A673 (cell line): ENCODE measurements at regions not wholly inside any gene's neighbourhood (a gene's known extent, or its start where the extent isn't known, plus 50 kb on each side); places are given as distances from the start of the nearest gene placed in this dataset.

Experiments
- BruUV-seq: library from RNA; stranded (reverse); fragments of 400-500 nt; replicated peaks from 2 replicates; lab custom pipeline; 2021; lab: Mats Ljungman, UMichigan
- CTCF ChIA-PET: fragments of 300-600 bp; sonication (Branson Sonifier 250); formaldehyde crosslinking; loops from one replicate; lab custom pipeline; 2022; ENCODE audit warnings: antibody characterized with exemption; lab: Charles Lee
- POLR2A ChIA-PET: fragments of 300-600 bp; sonication (Branson Sonifier 250); formaldehyde crosslinking; loops from one replicate; lab custom pipeline; 2022; ENCODE audit warnings: antibody characterized with exemption; ENCODE audit not compliant: low non-redundant PET; lab: Charles Lee
- DNase-seq: peaks from one replicate; pipeline ENCODE4 v3.0.0-alpha.2; 2015; ENCODE audit warnings: low spot score
- H3K27ac ChIP-seq: fragments of 200-600 bp; sonication (generic); 2 replicates; pipeline ENCODE4 v1.5.1; 2016; ENCODE audit warnings: mixed run types, low read depth, mild to moderate bottlenecking, mixed read lengths, antibody characterized with exemption, low read length; ENCODE audit not compliant: poor library complexity, severe bottlenecking
- H3K27me3 ChIP-seq: fragments of 200-600 bp; sonication (generic); replicated peaks from 2 replicates; pipeline ENCODE4 v1.6.1; 2017; ENCODE audit warnings: mixed run types, low read depth, mild to moderate bottlenecking, mixed read lengths, antibody characterized with exemption, low read length; ENCODE audit not compliant: insufficient read depth, poor library complexity
- H3K36me3 ChIP-seq: fragments of 200-600 bp; sonication (generic); 2 replicates; pipeline ENCODE4 v1.6.1; 2016; ENCODE audit warnings: mixed run types, mild to moderate bottlenecking, mixed read lengths, antibody characterized with exemption, low read length; ENCODE audit not compliant: insufficient read depth, poor library complexity, severe bottlenecking
- H3K4me1 ChIP-seq: fragments of 200-600 bp; sonication (generic); 2 replicates; pipeline ENCODE4 v1.6.1; 2017; ENCODE audit warnings: mixed run types, mild to moderate bottlenecking, mixed read lengths, antibody characterized with exemption, low read length; ENCODE audit not compliant: insufficient read depth, poor library complexity, severe bottlenecking
- H3K4me3 ChIP-seq: fragments of 200-600 bp; sonication (generic); 2 replicates; pipeline ENCODE4 v1.5.1; 2016; ENCODE audit warnings: low read depth, mixed run types, mild to moderate bottlenecking, mixed read lengths, low read length; ENCODE audit not compliant: poor library complexity, severe bottlenecking
- H3K9me3 ChIP-seq: fragments of 200-600 bp; sonication (generic); 2 replicates; pipeline ENCODE4 v1.6.1; 2016; ENCODE audit warnings: mixed run types, low read depth, mild to moderate bottlenecking, mixed read lengths, antibody characterized with exemption, low read length; ENCODE audit not compliant: poor library complexity, severe bottlenecking
- EZH2 ChIP-seq: fragments of 200-600 bp; sonication (generic); IDR thresholded peaks from 2 replicates; pipeline ENCODE4 v1.6.1; 2017; ENCODE audit warnings: borderline replicate concordance, low read depth, mild to moderate bottlenecking, mixed read lengths, antibody characterized with exemption, low read length; ENCODE audit not compliant: poor library complexity, severe bottlenecking
- intact Hi-C: fragments of 100-400 bp; cut with micrococcal nuclease; formaldehyde crosslinking; loops from one replicate; pipeline ENCODE4 v1.10.0; 2022; ENCODE audit not compliant: unreplicated experiment
- TF ChIP-seq, protein P1 (sequence below): fragments of 300-800, 200-600 bp; sonication (generic); conservative IDR thresholded peaks from 2 replicates; pipeline ENCODE4 v1.5.1; 2017; ENCODE audit warnings: low read depth, mild to moderate bottlenecking, antibody characterized with exemption, low read length, moderate library complexity, mixed read lengths

DNA sequence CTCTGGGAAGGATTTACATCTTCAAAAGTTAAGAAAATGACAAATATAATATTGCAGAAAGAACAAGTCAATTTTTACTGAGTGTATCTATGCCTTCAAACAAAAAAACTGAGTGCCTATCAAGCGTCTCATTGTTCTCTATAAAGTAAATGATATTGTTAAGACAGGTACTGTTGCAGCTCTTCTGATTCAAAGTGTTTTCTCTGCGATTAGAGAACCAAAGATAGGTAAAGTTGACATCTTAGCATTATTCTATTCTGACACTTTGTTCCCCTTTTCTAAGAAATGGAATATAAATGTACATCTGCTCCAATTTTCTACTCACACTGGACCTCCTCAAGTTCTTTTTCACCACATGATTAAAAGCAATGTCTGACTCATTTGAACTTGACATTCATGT, 1317.7 kb downstream of the CDH11 start:
- Histone ChIP-seq H3K36me3 (no peaks in the 10 kb centered on the region), H3K27ac (no peak overlapping the region), H3K4me1 (no peaks in the 10 kb centered on the region), H3K27me3 (no peaks in the 10 kb centered on the region), H3K9me3 (no peaks in the 10 kb centered on the region), H3K4me3 (no peak overlapping the region)
- no TSS peak for BruUV-seq
- intact Hi-C loops: no loop called here
- TF ChIP-seq, protein P1, sequence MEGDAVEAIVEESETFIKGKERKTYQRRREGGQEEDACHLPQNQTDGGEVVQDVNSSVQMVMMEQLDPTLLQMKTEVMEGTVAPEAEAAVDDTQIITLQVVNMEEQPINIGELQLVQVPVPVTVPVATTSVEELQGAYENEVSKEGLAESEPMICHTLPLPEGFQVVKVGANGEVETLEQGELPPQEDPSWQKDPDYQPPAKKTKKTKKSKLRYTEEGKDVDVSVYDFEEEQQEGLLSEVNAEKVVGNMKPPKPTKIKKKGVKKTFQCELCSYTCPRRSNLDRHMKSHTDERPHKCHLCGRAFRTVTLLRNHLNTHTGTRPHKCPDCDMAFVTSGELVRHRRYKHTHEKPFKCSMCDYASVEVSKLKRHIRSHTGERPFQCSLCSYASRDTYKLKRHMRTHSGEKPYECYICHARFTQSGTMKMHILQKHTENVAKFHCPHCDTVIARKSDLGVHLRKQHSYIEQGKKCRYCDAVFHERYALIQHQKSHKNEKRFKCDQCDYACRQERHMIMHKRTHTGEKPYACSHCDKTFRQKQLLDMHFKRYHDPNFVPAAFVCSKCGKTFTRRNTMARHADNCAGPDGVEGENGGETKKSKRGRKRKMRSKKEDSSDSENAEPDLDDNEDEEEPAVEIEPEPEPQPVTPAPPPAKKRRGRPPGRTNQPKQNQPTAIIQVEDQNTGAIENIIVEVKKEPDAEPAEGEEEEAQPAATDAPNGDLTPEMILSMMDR: no peak
- ChIA-PET CTCF (no interaction called here), POLR2A (no interaction called here)
- DNase-seq: no peak

DNA sequence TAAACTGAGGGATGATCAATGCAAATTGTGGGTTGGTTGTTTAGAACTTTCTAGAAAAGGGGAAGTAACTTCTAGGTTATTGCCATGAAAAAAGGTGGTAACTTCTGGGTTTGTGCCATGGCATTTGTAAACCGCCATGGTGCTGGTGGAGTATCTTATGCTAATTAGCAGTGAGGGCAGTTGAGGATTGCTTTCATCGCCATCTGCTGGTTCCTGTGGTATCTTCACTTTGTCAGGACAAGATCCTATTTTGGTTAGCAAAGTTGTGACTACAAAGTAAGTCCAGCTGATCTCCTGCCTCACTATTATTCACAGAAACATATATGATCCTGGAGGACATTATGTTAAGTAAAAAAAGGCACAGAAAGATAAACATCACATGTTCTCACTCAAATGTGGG, 1332.3 kb downstream of the CDH11 start:
- intact Hi-C loops: no loop called here
- peaks cover 11% of the 10 kb centered on the region for H3K9me3 ChIP-seq
- TF ChIP-seq, protein P1: peak; percentile 27; the same call in 1 of the 2 replicates
- no peak for TF ChIP-seq EZH2
- H3K27ac ChIP-seq: no peak overlapping the region
- H3K27me3 ChIP-seq: no peaks in the 10 kb centered on the region
- no peaks in the 10 kb centered on the region for H3K36me3 ChIP-seq
- POLR2A ChIA-PET: no interaction called here
- no peak overlapping the region for H3K4me3 ChIP-seq
- no peaks in the 10 kb centered on the region for H3K4me1 ChIP-seq
- CTCF ChIA-PET: no interaction called here
- peak; percentile 26 for DNase-seq
- BruUV-seq: no TSS peak

DNA sequence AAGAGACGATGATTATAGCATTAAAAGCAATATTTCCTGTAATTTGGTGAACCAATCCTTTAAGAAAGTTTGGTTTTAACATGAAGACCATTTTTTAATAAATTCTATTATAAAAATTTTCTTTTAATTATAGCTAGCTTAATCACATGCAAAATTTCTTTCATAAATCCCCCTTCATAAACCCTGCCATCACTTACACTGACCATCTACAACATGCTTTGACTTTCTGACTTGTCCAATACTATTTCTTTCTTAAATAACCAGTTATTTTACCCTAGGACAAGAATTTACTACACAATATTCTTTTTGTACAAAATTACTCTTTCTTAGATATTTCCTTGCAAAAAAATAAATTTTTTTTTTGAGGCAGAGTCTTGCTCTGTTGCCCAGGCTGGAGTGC, 1334.8 kb downstream of the CDH11 start:
- intact Hi-C loops: no loop called here
- H3K27me3 ChIP-seq: no peaks in the 10 kb centered on the region
- POLR2A ChIA-PET: no interaction called here
- no peak overlapping the region for H3K27ac ChIP-seq
- no TSS peak for BruUV-seq
- peaks cover 11% of the 10 kb centered on the region for H3K9me3 ChIP-seq
- no peaks in the 10 kb centered on the region for H3K4me1 ChIP-seq
- DNase-seq: no peak
- CTCF ChIA-PET: no interaction called here
- no peak overlapping the region for H3K4me3 ChIP-seq
- H3K36me3 ChIP-seq: no peaks in the 10 kb centered on the region
- no peak for TF ChIP-seq EZH2
- TF ChIP-seq, protein P1: no peak
